K562 (cell line): ENCODE measurements at regions not wholly inside any gene's neighbourhood (a gene's known extent, or its start where the extent isn't known, plus 50 kb on each side); places are given as distances from the start of the nearest gene placed in this dataset.

ENCODE experiments used
- ATAC-seq: fragments of 200-7000 bp; cut with Tn5 transposase; 3 replicates; pipeline ENCODE4 v1.9.1; 2020; ENCODE audit warnings: moderate library complexity
- BruUV-seq: library from RNA; stranded (reverse); fragments of 400-500 nt; replicated peaks from 2 replicates; lab custom pipeline; 2021; lab: Mats Ljungman, UMichigan
- CTCF ChIA-PET: fragments of 300-600 bp; formaldehyde crosslinking; extraction: SDS; loops from one replicate; lab custom pipeline; 2021; ENCODE audit warnings: low intra/inter-chr PET ratio; lab: Yijun Ruan, JAX
- POLR2A ChIA-PET: fragments of 300-600, 350-650 bp; sonication (Branson Sonifier 250); formaldehyde crosslinking; extraction: SDS; loops from one replicate; lab custom pipeline; 2021; ENCODE audit warnings: antibody characterized with exemption, inconsistent platforms; lab: Yijun Ruan, JAX
- DNase-seq, 4 experiments: peaks; one replicate each; pipeline versions ENCODE4 v3.0.0 to v3.0.0-alpha.2; 2011 to 2018; ENCODE audit warnings: low spot score in 3 of 4, mixed read lengths in 3 of 4; ENCODE audit errors: extremely low read depth in 1 of 4
- FAIRE-seq: peaks from 2 replicates; lab custom pipeline; 2011; peaks lifted over from hg19 to GRCh38; lab: Jason Lieb, UNC
- H2AFZ ChIP-seq: 2 replicates; pipeline ENCODE4 v1.6.0; 2011; ENCODE audit warnings: low read depth, low read length, control low read depth, inconsistent platforms
- H3K27ac ChIP-seq: fragments of 200-600 bp; 3 replicates; pipeline ENCODE4 v1.8.0; 2011; ENCODE audit warnings: low read depth, mild to moderate bottlenecking, control low read depth, inconsistent platforms, low read length, moderate library complexity, mixed read lengths; ENCODE audit errors: extremely low read depth
- H3K27me3 ChIP-seq, 2 experiments: fragments of 300-600 bp in 1 of 2; 2 replicates in 1 of 2; 3 replicates in 1 of 2; pipeline versions ENCODE4 v1.6.0 to v1.8.0; 2011; ENCODE audit warnings: inconsistent platforms in 2 of 2, low read length in 2 of 2, mild to moderate bottlenecking in 1 of 2, mixed read lengths in 1 of 2, moderate library complexity in 1 of 2; ENCODE audit not compliant: control insufficient read depth in 2 of 2, insufficient read depth in 2 of 2
- H3K36me3 ChIP-seq: fragments of 300-600 bp; 3 replicates; pipeline ENCODE4 v1.8.0; 2011; ENCODE audit warnings: mild to moderate bottlenecking, low read length, inconsistent platforms; ENCODE audit not compliant: control insufficient read depth, insufficient read depth
- H3K4me1 ChIP-seq, 2 experiments: fragments of 200-600 bp in 1 of 2; replicated peaks in 1 of 2; 2 replicates in 1 of 2; 3 replicates in 1 of 2; pipeline versions ENCODE4 v1.5.1 to v1.8.0; 2011; ENCODE audit warnings: inconsistent platforms in 2 of 2, low read length in 2 of 2, mild to moderate bottlenecking in 1 of 2, mixed read lengths in 1 of 2, moderate library complexity in 1 of 2; ENCODE audit not compliant: control insufficient read depth in 2 of 2, insufficient read depth in 2 of 2
- H3K4me2 ChIP-seq: 2 replicates; pipeline ENCODE4 v1.6.1; 2011; ENCODE audit warnings: low read length, control low read depth, inconsistent platforms, mixed read lengths; ENCODE audit not compliant: insufficient read depth
- H3K4me3 ChIP-seq: fragments of 200-600 bp; sonication (generic), shearing (Covaris generic); 2 replicates; pipeline ENCODE4 v1.5.1; 2016; ENCODE audit warnings: control low read depth, inconsistent platforms
- H3K79me2 ChIP-seq: fragments of 200-600 bp; 3 replicates; pipeline ENCODE4 v1.8.0; 2011; ENCODE audit warnings: low read length, inconsistent platforms; ENCODE audit not compliant: control insufficient read depth, insufficient read depth
- H3K9ac ChIP-seq, 2 experiments: 2 replicates each; pipeline versions ENCODE4 v1.6.0 to v1.6.1; 2011; ENCODE audit warnings: low read depth in 2 of 2, low read length in 2 of 2, control low read depth in 1 of 2, inconsistent platforms in 1 of 2, mild to moderate bottlenecking in 1 of 2, mixed read lengths in 1 of 2; ENCODE audit not compliant: insufficient read depth in 1 of 2
- H3K9me1 ChIP-seq: one replicate; pipeline ENCODE4 v1.6.0; 2011; ENCODE audit warnings: inconsistent platforms, mild to moderate bottlenecking, low read length, moderate library complexity; ENCODE audit not compliant: control insufficient read depth, insufficient read depth
- H3K9me3 ChIP-seq: replicated peaks from 2 replicates; pipeline ENCODE4 v1.5.1; 2011; ENCODE audit warnings: low read depth, low read length, inconsistent platforms; ENCODE audit not compliant: control insufficient read depth, insufficient read depth
- H4K20me1 ChIP-seq: replicated peaks from 2 replicates; pipeline ENCODE4 v1.6.1; 2011; ENCODE audit warnings: low read length, inconsistent platforms, mixed read lengths; ENCODE audit not compliant: control insufficient read depth, insufficient read depth
- BACH1 ChIP-seq: fragments of 200-800 bp; sonication (Bioruptor generic); IDR thresholded peaks from 2 replicates; pipeline ENCODE4 v1.6.1; 2016; ENCODE audit warnings: missing genetic modification characterization, missing compliant biosample characterization
- ELK1 ChIP-seq: sonication (generic); formaldehyde crosslinking; IDR thresholded peaks from 2 replicates; pipeline ENCODE4 v1.8.1; 2022; ENCODE audit warnings: missing genetic modification reagents
- NR3C1 ChIP-seq: sonication (generic); formaldehyde crosslinking; IDR thresholded peaks from 2 replicates; pipeline ENCODE4 v1.8.1; 2022; ENCODE audit warnings: missing genetic modification reagents
- TEAD4 ChIP-seq, 2 experiments: sonication (generic) in 1 of 2; formaldehyde crosslinking in 1 of 2; IDR thresholded peaks; 2 replicates each; pipeline versions ENCODE4 v1.6.1 to v1.8.0; 2012 to 2022; ENCODE audit warnings: borderline replicate concordance in 1 of 2, inconsistent platforms in 1 of 2, low read length in 1 of 2, mild to moderate bottlenecking in 1 of 2, missing genetic modification reagents in 1 of 2
- ZFP30 ChIP-seq: fragments of 250-450 bp; sonication (Bioruptor Pico); IDR thresholded peaks from 2 replicates; pipeline ENCODE4 v1.8.0; 2022; ENCODE audit warnings: moderate library complexity, mild to moderate bottlenecking, inconsistent platforms, borderline replicate concordance
- WGBS: fragments of 100-300 bp; shearing (Covaris generic); methylation state at CpG from one replicate; pipeline ENCODE4 v1.1.6; 2016; ENCODE audit warnings: low coverage, mixed read lengths; ENCODE audit not compliant: insufficient coverage; ENCODE audit errors: missing lambda C conversion rate; 5-methylcytosine and 5-hydroxymethylcytosine counted together
- in situ Hi-C: fragments of 300-500 bp; cut with MboI; formaldehyde crosslinking; loops from 4 replicates; pipeline ENCODE4 v1.15.0; 2018; ENCODE audit warnings: inconsistent platforms, mixed read lengths
- intact Hi-C: fragments of 100-400 bp; cut with micrococcal nuclease; formaldehyde crosslinking; loops from 2 replicates; pipeline ENCODE4 v1.14.2; 2022
- TF ChIP-seq, protein P1 (sequence below): fragments of 450-650 bp; conservative IDR thresholded peaks from 2 replicates; pipeline ENCODE4 v1.6.1; 2016; ENCODE audit warnings: missing genetic modification characterization, low read depth, mild to moderate bottlenecking, missing compliant biosample characterization, moderate library complexity
- TF ChIP-seq, protein P2 (sequence below), 2 experiments: IDR thresholded peaks in 1 of 2; conservative IDR thresholded peaks in 1 of 2; 2 replicates each; pipeline ENCODE4 v1.6.1; 2016; ENCODE audit warnings: low read depth in 2 of 2, mild to moderate bottlenecking in 1 of 2, missing compliant biosample characterization in 1 of 2, missing genetic modification characterization in 1 of 2, moderate library complexity in 1 of 2

DNA sequence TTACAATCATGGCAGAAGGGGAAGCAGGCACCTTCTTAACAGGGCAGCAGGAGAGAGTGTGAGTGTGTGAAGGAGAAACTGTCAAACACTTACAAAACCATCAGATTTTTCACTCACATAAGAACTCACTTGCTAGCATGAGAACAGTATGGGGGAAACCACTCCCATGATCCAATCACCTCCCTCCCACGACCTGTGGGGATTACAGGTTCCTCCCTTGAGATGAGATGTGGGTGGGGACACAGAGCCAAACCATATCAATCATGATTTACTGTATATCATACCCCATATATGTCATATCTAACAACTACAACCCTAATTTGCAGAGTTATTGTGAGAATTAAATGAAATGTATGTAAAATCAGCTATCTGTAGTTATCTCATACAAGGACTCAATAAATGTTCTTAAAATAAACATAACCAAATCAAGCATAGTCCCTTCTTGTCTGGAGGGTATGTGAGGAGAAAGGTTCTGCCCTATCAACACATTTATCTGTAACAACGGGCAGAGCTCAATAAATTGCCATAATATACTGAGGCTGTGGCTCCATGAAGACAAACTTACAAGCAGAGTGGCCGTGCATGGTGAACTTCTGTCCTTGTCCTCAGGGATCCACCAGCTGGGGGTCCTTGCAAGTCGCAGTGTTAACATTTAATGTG, 504.7 kb downstream of the SOX2 start:
- ChIA-PET CTCF (no interaction called here), POLR2A (no interaction called here)
- Histone ChIP-seq H3K4me1 (no peaks in the 10 kb centered on the region), H3K9me3 (no peaks in the 10 kb centered on the region), H3K9me1 (no peaks in the 10 kb centered on the region), H3K27ac (no peak overlapping the region), H2AFZ (no peak overlapping the region), H3K4me3 (no peak overlapping the region), H4K20me1 (no peaks in the 10 kb centered on the region), H3K79me2 (no peaks in the 10 kb centered on the region), H3K27me3 (no peaks in the 10 kb centered on the region), H3K4me2 (no peak overlapping the region), H3K36me3 (no peaks in the 10 kb centered on the region), H3K9ac (no peak overlapping the region)
- DNase-seq (no peak), FAIRE-seq (no peak), ATAC-seq (no peak)
- no TSS peak for BruUV-seq
- intact Hi-C loops: no loop called here
- 0% methylated on average over 4 of the region's 4 CpGs for WGBS
- in situ Hi-C loops: no loop called here
- TF ChIP-seq, protein P1, sequence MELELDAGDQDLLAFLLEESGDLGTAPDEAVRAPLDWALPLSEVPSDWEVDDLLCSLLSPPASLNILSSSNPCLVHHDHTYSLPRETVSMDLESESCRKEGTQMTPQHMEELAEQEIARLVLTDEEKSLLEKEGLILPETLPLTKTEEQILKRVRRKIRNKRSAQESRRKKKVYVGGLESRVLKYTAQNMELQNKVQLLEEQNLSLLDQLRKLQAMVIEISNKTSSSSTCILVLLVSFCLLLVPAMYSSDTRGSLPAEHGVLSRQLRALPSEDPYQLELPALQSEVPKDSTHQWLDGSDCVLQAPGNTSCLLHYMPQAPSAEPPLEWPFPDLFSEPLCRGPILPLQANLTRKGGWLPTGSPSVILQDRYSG (tag): no peak
- TF ChIP-seq TEAD4 (IDR thresholded peaks at IDR 0.05; ENCODE audit: low read length) (no peak), TEAD4 (CRISPR knock-in tag; IDR thresholded peaks at IDR 0.05; ENCODE audit: borderline replicate concordance) (no peak), NR3C1 (no peak), ZFP30 (CRISPR knock-in tag) (no peak), ELK1 (CRISPR knock-in tag) (no peak), BACH1 (no peak)
- TF ChIP-seq, protein P2, sequence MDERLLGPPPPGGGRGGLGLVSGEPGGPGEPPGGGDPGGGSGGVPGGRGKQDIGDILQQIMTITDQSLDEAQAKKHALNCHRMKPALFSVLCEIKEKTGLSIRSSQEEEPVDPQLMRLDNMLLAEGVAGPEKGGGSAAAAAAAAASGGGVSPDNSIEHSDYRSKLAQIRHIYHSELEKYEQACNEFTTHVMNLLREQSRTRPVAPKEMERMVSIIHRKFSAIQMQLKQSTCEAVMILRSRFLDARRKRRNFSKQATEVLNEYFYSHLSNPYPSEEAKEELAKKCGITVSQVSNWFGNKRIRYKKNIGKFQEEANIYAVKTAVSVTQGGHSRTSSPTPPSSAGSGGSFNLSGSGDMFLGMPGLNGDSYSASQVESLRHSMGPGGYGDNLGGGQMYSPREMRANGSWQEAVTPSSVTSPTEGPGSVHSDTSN (CRISPR knock-in tag; IDR thresholded peaks at IDR 0.05; ENCODE audit: low read depth): no peak
- TF ChIP-seq, protein P2 (tag; conservative IDR thresholded peaks at IDR 0.05; ENCODE audit: low read depth): no peak
